Natural killer cell treated with Interleukin-12 subunit alpha and Interleukin-12 subunit beta and Interleukin-15 and Interleukin-18, amount 100 ng/mL, for 72 hours (primary cell): ENCODE measurements at regions not wholly inside any gene's neighbourhood (a gene's known extent, or its start where the extent isn't known, plus 50 kb on each side); places are given as distances from the start of the nearest gene placed in this dataset.

Experiments
- ATAC-seq, 2 donors: fragments of 150-1000 bp; cut with Tn5 transposase in 1 of 2; sonication (Bioruptor Pico), chemical (Tn5 transposase) in 1 of 2; 2 replicates each; pipeline ENCODE4 v1.10.0; 2021
- DNase-seq: peaks from one replicate; pipeline ENCODE4 v3.0.0; 2022; ENCODE audit warnings: low spot score
- H3K27ac Mint-ChIP-seq, 2 donors: 1 replicate in 1 of 2; 2 replicates in 1 of 2; pipeline ENCODE4 v1.8.0; 2022; ENCODE audit warnings: mixed read lengths in 2 of 2, mild to moderate bottlenecking in 1 of 2, moderate library complexity in 1 of 2
- H3K27me3 Mint-ChIP-seq, 2 donors: 1 replicate in 1 of 2; 2 replicates in 1 of 2; pipeline ENCODE4 v1.8.0; 2022; ENCODE audit warnings: mixed read lengths in 2 of 2
- H3K36me3 Mint-ChIP-seq: one replicate; pipeline ENCODE4 v1.8.0; 2022; ENCODE audit warnings: mixed read lengths
- H3K4me1 Mint-ChIP-seq, 2 donors: 1 replicate in 1 of 2; 2 replicates in 1 of 2; pipeline ENCODE4 v1.8.0; 2022; ENCODE audit warnings: low read depth in 2 of 2, mixed read lengths in 2 of 2, mild to moderate bottlenecking in 1 of 2
- H3K4me3 Mint-ChIP-seq: one replicate; pipeline ENCODE4 v1.8.0; 2022; ENCODE audit warnings: mixed read lengths
- H3K9me3 Mint-ChIP-seq: 2 replicates; pipeline ENCODE4 v1.8.0; 2022; ENCODE audit warnings: mixed read lengths

DNA sequence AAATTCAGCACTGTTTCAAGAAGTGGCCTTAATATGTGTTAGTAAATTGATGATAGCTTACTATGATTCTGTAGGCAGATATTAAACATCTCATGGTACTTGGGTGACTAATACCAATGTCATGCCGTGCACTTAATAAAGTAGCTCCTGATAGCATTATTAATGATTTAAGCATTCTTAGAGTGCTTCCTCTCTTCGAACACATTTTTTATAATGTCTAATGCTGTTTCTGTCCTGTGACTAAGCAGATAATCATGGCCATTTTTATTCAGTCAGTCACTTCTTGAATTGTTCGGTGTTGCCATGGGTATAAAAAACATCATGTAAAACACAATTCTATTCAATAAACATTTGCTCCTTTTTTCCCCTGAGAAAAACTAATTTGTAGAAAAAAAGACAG is 804.6 kb upstream of the ADGRL4 start:
- Mint-ChIP-seq H3K27me3 (no peaks in the 10 kb centered on the region), H3K27ac (no peak overlapping the region), H3K9me3 (peaks cover 10% of the 10 kb centered on the region), H3K4me3 (no peak overlapping the region), H3K36me3 (no peaks in the 10 kb centered on the region), H3K4me1 (no peaks in the 10 kb centered on the region)
- ATAC-seq: no peak
- DNase-seq: no peak

DNA sequence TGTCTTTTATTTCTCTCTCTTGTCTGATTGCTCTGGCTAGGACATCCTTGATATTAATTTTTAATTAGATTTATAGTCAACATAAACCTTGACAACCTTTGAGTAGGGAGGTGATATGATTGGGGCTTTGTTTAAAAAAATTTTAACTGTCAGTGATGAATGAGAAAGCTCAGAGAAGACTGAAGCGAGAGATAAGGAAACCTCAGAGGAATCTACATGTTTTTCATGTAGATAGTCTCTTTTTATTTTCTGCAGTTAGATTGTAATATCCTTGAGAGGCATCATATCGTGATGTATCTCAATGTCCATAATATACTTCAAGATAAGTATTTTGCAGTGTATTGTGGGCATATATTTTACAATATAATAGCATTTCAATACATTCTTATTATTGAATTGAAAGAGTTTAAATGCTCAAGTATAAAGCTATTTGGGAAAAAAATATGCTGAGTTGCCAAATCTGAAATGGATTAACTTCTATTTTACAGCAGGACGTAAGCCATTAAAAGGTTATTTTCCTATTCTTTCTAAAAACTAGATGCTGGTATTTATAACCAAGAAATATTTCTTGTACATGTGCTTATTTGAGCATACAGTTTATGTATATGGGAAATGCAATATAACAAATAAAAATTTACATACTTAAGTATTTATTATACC is 802.4 kb upstream of the ADGRL4 start:
- DNase-seq: no peak
- H3K36me3 Mint-ChIP-seq: no peaks in the 10 kb centered on the region

DNA sequence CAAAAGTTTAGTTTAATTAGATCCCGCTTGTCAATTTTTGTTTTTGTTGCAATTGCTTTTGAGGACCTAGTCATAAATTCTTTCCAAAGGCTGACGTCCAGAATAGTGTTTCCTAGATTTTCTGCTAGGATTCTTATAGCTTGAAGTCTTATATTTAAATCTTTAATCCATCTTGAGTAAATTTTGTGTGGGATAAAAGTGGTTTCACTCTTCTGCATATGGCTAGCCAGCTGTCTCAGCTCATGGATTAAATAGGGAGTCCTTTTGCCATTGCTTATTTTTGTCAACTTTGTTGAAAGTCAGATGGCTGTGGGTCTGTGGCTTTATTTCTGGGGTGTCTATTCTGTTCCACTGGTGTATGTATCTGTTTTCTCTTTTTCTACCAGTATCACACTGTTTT is 801.3 kb upstream of the ADGRL4 start:
- Mint-ChIP-seq H3K4me1 (no peaks in the 10 kb centered on the region), H3K9me3 (peaks cover 14% of the 10 kb centered on the region), H3K4me3 (no peak overlapping the region), H3K27ac (no peak overlapping the region), H3K36me3 (no peaks in the 10 kb centered on the region), H3K27me3 (no peaks in the 10 kb centered on the region)
- DNase-seq (no peak), ATAC-seq (no peak)

More for the DNA sequence above, 802.4 kb upstream of the ADGRL4 start:
- Mint-ChIP-seq H3K4me3 (no peak overlapping the region), H3K9me3 (peaks cover 14% of the 10 kb centered on the region), H3K27ac (no peak overlapping the region), H3K4me1 (no peaks in the 10 kb centered on the region), H3K27me3 (no peaks in the 10 kb centered on the region)
- ATAC-seq: no peak

DNA sequence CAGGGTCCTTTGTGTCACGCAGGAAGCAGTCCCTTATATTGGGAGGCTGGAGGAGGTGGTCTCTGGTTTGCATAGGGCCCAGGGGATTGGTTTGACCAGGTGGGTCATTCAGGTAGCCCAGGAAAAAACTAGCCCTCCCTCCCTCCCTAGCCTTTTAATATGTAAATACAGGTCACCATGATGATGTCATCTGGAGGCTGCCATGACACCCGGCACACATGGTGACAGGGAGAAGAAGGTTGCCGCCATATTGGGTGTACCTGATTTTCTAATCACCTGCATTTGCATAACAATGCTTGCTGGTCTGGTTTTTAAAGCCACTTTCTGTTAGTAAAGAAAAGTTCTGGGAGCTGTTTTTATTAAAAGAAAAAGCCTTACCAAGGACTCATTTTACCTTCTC is 791.0 kb upstream of the ADGRL4 start:
- no peaks in the 10 kb centered on the region for H3K36me3 Mint-ChIP-seq

DNA sequence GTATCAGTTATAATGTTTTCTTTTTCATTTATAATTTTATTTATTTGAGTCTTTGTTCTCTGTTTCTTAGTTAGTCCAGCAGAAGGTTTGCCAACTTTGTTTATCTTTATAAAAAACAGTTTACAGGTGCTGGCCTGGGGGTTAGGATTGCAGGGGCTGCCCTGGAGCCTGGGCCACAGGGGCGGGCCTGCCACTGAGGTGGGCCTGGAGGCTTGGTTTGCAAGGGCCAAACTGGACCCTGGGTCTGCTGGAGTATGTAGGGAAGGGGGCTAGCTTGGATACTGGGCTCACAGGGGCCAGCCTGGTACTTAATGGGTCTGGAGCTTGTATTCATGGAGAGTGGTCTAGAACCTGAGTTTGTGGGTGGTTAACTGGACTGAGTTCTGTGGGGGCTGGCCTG is 789.9 kb upstream of the ADGRL4 start:
- Mint-ChIP-seq H3K27ac (no peak overlapping the region), H3K4me3 (no peak overlapping the region), H3K36me3 (no peaks in the 10 kb centered on the region), H3K27me3 (no peaks in the 10 kb centered on the region), H3K4me1 (no peaks in the 10 kb centered on the region), H3K9me3 (peaks cover 11% of the 10 kb centered on the region)
- DNase-seq (no peak), ATAC-seq (peak in 1 of 2 donors; percentile 9)

More for the DNA sequence above, 791.0 kb upstream of the ADGRL4 start:
- H3K27me3 Mint-ChIP-seq: no peaks in the 10 kb centered on the region
- no peak overlapping the region for H3K27ac Mint-ChIP-seq
- ATAC-seq (no peak), DNase-seq (no peak)
- no peak overlapping the region for H3K4me3 Mint-ChIP-seq
- no peaks in the 10 kb centered on the region for H3K4me1 Mint-ChIP-seq
- H3K9me3 Mint-ChIP-seq: peaks cover 8% of the 10 kb centered on the region

DNA sequence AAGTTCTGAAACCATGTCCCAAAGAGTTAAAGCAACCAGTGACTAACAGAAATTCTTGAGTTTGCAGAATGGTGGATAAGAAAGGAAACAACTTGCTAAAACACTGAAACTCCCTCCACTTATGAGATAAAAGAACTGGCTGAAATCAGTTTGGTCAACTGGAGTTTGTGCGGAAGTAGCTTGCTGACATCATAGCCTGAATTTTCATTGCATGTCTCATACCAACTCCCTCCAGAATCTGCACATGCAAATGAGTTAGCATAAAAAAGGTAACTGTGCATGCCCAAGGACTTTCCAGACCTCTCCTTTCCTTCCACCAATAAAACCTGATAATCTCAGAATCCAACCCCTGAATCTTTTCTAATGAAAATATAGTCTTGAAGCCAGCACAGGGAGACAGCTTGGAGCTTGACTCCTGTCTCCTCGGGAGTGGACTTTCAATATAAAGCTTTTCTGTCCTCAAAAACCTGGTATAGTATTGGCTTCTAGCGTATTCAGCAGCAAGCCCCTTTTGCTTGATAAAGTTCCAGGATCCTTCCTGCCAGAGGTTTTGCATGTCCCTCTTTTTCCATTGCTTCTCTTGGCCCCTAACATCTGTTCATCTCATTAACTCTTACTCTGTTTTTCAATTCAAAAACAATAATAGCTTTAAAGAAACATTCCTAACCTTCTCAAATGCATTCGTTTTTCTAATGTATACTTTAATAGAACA is 785.8 kb upstream of the ADGRL4 start:
- Mint-ChIP-seq H3K27ac (no peak overlapping the region), H3K4me3 (no peak overlapping the region), H3K27me3 (no peaks in the 10 kb centered on the region), H3K9me3 (peaks cover 21% of the 10 kb centered on the region), H3K4me1 (no peaks in the 10 kb centered on the region), H3K36me3 (no peaks in the 10 kb centered on the region)
- ATAC-seq (no peak), DNase-seq (no peak)

DNA sequence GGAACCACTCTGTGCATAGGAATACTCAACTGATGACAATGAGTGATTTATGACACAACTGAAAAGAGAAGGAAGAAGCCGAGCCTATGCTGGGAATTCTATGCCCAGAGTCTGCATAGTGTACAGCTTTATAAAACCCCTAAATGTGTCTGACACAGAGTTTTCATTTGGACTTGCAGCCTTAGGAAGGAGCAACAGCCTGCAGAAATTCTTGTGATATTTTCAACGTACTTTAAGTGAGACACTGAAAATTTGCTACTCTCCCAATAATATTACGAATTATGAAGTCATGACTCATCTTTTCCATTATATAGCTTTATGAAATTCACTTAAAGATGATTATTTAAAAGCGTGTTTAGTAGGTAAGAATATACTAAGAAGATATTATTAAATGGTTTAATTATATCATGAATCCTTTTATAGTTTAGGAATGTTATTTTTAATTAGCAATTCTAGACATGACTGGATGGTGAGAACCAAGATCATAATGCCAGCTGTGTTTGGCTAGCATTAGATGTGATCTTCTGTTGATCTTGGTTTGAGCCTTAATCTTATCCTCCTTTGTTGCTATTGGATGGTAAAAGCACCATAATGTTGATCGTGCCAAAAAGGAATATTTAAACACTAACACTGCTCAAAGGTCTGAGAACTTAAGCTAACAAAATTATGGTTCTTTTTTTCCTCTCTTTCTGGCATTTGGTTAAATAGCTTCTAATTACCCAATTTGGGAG is 785.1 kb upstream of the ADGRL4 start:
- Mint-ChIP-seq H3K4me3 (no peak overlapping the region), H3K36me3 (no peaks in the 10 kb centered on the region), H3K27me3 (no peaks in the 10 kb centered on the region), H3K4me1 (no peaks in the 10 kb centered on the region), H3K27ac (no peak overlapping the region), H3K9me3 (peaks cover 21% of the 10 kb centered on the region)
- DNase-seq (no peak), ATAC-seq (no peak)

DNA sequence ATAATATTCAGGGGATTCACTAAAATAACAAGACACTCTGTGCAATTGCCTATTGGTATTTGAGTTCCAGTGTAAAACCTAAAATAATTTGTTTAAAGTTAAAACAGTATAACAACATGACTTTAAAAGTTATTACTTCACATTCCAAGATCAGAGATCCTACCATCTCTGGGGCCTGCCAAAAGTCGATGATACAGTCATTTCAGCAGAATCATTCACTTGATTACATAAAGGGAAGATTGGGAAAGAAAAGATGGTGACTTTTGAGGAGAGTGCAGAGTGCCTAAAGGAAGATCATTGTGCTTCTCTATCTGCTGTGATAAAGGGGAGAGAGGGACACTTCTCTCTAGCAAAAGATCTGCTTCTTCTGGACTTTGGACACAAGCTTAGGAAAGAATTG is 784.4 kb upstream of the ADGRL4 start:
- no peak for ATAC-seq
- Mint-ChIP-seq H3K36me3 (no peaks in the 10 kb centered on the region), H3K27me3 (no peaks in the 10 kb centered on the region), H3K4me3 (no peak overlapping the region), H3K9me3 (peaks cover 21% of the 10 kb centered on the region), H3K4me1 (no peaks in the 10 kb centered on the region), H3K27ac (no peak overlapping the region)
- DNase-seq: no peak

DNA sequence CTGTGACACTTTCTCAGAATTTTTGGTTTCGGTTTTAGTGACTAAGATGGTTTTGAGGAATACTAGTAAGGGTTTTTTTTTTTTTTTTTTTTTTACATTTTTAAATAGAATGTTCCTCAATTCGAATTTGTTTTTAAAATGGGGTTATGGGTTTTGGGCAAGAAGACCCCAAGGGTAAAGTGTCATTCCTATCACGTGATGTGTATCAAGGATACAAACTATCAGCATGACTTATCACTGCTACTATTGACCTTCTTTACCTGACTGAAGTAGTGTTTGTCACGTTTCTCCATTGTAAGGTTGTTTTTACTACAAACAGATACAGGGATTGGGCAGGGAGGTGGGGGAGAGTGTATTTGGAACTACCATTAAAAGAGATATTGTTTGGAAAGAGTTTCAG is 781.1 kb upstream of the ADGRL4 start:
- ATAC-seq: no peak
- H3K4me1 Mint-ChIP-seq: no peaks in the 10 kb centered on the region

DNA sequence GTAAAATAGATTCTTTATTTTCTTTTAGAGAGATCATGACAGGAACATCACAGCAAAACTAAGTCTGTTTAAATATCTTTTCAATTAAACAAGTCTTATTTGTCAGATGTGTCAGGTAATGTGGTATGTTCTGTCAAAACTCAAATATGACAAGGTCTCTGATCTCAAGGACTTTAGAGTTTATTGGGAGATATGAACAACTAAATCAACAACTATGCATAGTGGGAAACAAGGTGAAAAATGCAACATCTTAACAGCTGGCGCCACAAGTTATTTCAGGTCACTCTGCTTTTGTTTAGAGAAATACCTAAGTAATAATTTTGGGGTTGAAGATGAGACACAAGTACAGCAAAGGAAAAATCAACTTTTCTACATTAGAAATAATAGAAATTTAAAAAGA is 779.4 kb upstream of the ADGRL4 start:
- peaks cover 13% of the 10 kb centered on the region for H3K9me3 Mint-ChIP-seq
- no peak overlapping the region for H3K27ac Mint-ChIP-seq
- ATAC-seq (no peak), DNase-seq (no peak)
- H3K4me3 Mint-ChIP-seq: no peak overlapping the region
- no peaks in the 10 kb centered on the region for H3K27me3 Mint-ChIP-seq
- H3K36me3 Mint-ChIP-seq: peaks cover 10% of the 10 kb centered on the region
- no peaks in the 10 kb centered on the region for H3K4me1 Mint-ChIP-seq

More for the DNA sequence above, 781.1 kb upstream of the ADGRL4 start:
- peaks cover 19% of the 10 kb centered on the region for H3K9me3 Mint-ChIP-seq
- peaks cover 4% of the 10 kb centered on the region for H3K36me3 Mint-ChIP-seq
- no peak for DNase-seq
- H3K27me3 Mint-ChIP-seq: no peaks in the 10 kb centered on the region
- H3K27ac Mint-ChIP-seq: no peak overlapping the region
- H3K4me3 Mint-ChIP-seq: no peak overlapping the region

DNA sequence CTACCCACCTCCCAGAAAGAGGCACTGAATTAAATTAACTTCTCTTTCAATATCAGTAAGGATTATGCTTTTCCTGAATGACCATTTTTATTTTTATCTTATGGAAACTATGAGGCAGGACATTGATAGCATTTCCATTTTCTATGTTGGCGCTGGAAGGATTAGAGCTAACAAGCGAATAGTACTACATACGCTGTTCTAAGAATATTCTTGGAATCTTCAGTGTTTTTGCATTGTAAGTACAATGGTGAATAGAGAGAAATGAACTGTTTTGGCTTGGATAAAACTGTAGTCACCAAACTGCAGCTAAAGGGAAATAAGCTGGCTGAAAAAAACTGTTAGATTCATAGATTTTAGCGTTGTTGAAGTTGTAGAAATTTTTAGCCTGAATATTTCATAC is 779.0 kb upstream of the ADGRL4 start:
- DNase-seq (no peak), ATAC-seq (no peak)
- H3K4me1 Mint-ChIP-seq: no peaks in the 10 kb centered on the region
- no peaks in the 10 kb centered on the region for H3K27me3 Mint-ChIP-seq
- no peak overlapping the region for H3K4me3 Mint-ChIP-seq
- H3K27ac Mint-ChIP-seq: no peak overlapping the region
- peaks cover 12% of the 10 kb centered on the region for H3K9me3 Mint-ChIP-seq
- peaks cover 10% of the 10 kb centered on the region for H3K36me3 Mint-ChIP-seq

DNA sequence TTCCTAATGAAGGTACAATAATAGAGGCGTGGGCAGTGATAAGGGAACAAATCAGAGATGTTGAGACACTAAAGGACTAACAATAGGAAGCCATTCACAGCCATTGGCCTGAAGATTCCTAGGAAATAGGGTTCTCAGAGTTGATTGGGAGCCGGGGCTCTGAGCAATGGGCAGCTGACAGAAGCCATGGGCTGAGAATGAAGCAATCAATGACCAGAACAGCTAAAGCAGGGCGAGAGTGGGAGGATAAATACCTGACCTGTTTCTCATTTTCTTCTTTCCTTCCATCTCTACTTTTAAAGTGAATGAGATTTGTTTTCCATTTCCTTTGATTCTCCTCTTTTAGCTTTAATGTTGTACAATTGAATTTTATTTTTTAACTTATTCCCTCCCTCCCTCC is 774.7 kb upstream of the ADGRL4 start:
- no peak for ATAC-seq
- peaks cover 14% of the 10 kb centered on the region for H3K9me3 Mint-ChIP-seq
- H3K36me3 Mint-ChIP-seq: peaks cover 10% of the 10 kb centered on the region
- no peak for DNase-seq
- no peak overlapping the region for H3K4me3 Mint-ChIP-seq
- no peak overlapping the region for H3K27ac Mint-ChIP-seq
- H3K27me3 Mint-ChIP-seq: no peaks in the 10 kb centered on the region
- no peaks in the 10 kb centered on the region for H3K4me1 Mint-ChIP-seq

DNA sequence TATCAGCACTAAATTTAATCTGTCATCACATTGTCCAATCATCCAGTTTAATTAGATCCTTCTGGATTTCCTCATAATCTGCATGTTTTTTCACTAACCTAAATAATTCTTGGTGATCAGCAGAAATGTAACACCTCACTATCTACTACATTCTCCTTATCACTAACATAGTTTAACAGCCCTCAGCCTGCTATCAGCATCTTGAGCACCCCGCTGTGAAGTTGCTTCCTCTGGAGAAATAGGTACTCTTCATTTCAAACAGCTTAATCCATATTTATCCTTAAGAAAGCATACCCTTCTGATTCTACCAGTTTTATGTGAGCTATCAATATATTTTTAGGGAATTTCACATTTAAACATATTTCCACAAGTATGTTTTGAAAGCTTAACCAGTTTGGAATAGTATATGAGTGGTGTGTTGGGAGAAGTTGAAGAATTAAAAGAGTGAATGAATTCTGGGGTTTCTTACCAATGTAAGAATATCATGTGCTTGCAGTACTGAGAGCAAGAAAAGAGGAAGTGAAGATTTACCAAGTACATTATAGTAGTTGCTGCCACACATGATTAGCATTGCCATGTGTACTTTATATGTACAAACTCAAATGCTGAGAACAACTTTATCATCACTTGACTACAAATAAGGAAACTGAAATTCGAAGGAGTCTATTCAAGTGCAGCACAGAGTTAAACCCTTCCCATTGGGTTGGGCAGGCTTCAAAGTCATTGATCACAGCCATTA is 771.1 kb upstream of the ADGRL4 start:
- Mint-ChIP-seq H3K4me3 (no peak overlapping the region), H3K4me1 (no peaks in the 10 kb centered on the region), H3K27me3 (no peaks in the 10 kb centered on the region), H3K27ac (no peak overlapping the region), H3K9me3 (peaks cover 10% of the 10 kb centered on the region), H3K36me3 (peaks cover 6% of the 10 kb centered on the region)
- ATAC-seq (no peak), DNase-seq (no peak)

DNA sequence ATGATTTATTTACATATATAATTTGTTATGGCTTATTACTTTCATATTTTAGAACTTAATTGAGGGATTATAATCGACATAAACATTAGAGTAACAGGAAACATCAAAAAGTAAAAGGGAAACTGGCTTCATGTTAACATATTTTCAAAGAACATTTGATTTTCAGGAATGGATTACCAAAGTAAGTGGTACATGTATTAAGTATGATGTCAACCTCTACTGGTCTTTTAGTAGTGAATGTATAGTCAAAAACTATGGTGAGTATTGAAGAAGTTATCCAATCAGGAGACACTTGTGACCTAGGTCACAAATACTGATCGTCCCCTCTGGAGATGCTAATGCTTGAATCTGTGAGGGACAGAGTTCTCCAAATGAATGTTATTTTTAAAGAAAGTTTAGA is 768.9 kb upstream of the ADGRL4 start:
- H3K4me3 Mint-ChIP-seq: no peak overlapping the region
- peaks cover 11% of the 10 kb centered on the region for H3K9me3 Mint-ChIP-seq
- no peaks in the 10 kb centered on the region for H3K4me1 Mint-ChIP-seq
- H3K36me3 Mint-ChIP-seq: no peaks in the 10 kb centered on the region
- H3K27me3 Mint-ChIP-seq: no peaks in the 10 kb centered on the region
- DNase-seq (no peak), ATAC-seq (no peak)
- no peak overlapping the region for H3K27ac Mint-ChIP-seq
